NCI-H526 (cell line): ENCODE measurements at regions not wholly inside any gene's neighbourhood (a gene's known extent, or its start where the extent isn't known, plus 50 kb on each side); places are given as distances from the start of the nearest gene placed in this dataset.
A peak's percentile ranks its signal among the peaks of the same experiment; 100 is the strongest.

Experiments used
- DNase-seq, 2 experiments: peaks; one replicate each; lab custom pipeline; 2025; lab: John Stamatoyannopoulos, UW

- DNase-seq: no peak
These were observed 383.4 kb downstream of the MLLT3 start for GRCh38 chr9:20238921-20239320.

DNA sequence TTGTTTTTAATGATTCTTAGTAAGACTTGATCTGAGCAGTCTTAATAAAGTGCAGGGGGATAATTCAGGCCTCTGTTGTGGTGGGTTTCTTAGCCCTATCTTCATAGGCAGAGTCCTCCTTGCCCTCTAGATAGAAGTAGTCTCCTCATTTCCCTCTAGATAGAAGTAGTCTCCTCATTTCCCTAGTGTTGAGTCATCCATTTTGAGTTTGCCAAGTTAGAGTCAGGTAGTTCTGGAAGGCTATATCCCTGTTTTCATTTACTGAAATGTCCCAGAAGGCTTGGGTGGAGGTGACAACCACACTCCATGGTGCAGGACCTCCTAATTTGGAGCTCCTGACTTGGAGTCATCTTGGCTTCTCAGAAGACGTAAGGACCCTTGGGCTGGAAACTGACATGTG is 384.6 kb downstream of the MLLT3 start:
- DNase-seq: no peak

- no peak for DNase-seq
These were observed 385.6 kb downstream of the MLLT3 start for GRCh38 chr9:20236676-20237075.

DNA sequence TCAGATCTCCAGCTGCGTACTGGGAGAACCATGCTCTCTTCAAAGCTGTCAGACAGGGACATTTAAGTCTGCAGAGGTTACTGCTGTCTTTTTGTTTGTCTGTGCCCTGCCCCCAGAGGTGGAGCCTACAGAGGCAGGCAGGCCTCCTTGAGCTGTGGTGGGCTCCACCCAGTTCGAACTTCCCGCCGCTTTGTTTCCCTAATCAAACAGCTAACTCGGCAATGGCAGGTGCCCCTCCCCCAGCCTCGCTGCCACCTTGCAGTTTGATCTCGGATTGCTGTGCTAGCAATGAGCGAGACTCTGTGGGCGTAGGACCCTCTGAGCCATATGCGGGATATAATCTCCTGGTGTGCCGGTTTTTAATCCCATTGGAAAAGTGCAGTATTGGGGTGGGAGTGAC is 387.1 kb downstream of the MLLT3 start:
- DNase-seq: peak in 1 of 2 experiments; percentile 11

- DNase-seq: no peak
These were observed 394.2 kb downstream of the MLLT3 start for GRCh38 chr9:20228096-20228495.

DNA sequence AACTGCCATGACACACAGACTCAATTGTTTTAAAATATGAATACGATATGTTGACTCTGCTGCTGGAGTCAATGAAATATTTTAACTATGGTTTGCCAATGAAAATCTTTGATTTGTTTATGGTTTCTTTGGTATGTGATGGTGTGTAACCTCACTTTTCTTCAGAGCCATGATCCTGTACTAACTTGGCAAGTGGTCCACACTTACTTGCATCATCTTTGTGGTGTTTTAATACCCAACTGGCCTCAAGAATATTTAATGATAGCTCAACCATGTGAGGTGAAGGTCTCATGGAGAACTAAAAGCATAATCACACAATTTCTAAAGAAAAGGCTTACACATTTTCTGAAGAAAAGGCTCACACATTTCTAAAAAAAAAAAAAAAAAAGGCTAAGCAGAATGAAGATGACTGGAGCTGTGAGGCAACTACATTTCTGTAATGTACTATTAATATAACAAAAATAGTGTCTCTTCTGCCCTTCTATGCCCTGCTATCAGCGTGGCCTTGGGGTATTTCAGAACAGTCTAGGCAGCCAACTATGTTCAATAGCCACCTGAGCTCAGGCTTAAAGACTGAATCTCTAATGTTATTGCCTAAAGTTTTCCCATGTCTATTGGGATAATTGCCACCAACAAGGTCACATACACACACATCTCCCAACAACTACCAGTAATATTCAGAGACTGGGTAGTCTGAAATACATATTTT is 395.0 kb downstream of the MLLT3 start:
- DNase-seq: no peak

DNA sequence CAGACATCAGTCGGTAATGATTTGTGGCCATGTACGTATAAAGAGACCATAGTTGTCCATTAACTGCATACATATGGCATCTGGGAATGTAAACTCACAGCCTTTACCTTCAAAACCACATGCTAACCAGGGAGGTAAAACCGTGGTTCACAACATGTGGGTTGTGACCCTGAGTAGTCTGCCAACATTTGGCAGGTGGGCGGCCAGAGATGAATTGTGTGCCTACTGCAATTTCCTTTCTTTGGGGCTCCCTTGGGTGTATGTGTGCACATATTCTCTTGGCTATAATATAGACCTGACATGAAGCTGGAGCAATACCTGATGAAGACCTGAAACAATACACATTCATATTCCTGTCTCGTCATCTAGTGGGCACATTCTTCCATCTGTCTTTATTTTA is 396.0 kb downstream of the MLLT3 start:
- no peak for DNase-seq

- no peak for DNase-seq
These were observed 396.5 kb downstream of the MLLT3 start for GRCh38 chr9:20225826-20226225.

- no peak for DNase-seq
These were observed 397.5 kb downstream of the MLLT3 start for GRCh38 chr9:20224756-20225155.

DNA sequence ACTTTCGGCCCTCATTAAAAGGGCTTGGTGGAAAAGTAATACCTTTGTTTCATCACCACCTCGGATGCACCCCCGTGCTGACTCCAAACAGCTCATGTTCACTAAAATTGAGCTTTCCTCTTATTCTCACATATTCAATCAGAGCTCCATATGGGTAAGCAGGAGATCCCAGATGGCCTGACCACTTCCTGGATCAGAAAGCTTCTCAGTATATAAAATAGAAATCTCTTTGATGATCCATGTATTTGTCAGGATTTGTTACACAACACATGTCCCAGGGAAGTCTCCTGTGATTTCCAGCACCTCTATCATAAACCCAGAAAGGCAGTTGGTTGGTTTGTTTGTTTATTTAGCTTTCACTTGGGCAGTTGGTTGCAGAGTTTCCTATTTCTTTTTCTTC is 402.0 kb downstream of the MLLT3 start:
- no peak for DNase-seq

DNA sequence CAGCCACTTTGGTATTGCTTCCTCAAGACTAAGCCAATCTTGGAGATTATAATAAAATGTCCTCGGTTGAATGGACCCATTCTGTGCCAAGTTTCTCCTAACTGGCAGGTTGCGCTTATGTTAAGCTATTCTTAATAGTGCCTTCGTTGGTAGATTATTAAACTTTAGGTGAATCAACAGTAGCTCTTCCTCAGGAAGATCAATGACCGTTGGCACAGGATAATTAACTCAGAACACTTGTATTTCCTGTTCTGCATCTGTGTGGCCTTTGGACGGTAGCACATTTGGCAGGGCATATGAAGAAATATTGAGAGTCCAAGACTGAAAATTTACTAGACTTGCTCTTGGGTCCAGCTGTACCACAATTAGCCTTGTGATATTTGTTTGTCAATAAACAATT is 402.9 kb downstream of the MLLT3 start:
- DNase-seq: no peak

GRCh38 chr9:20217596-20217995 is 404.7 kb downstream of the MLLT3 start:
- DNase-seq: no peak

DNA sequence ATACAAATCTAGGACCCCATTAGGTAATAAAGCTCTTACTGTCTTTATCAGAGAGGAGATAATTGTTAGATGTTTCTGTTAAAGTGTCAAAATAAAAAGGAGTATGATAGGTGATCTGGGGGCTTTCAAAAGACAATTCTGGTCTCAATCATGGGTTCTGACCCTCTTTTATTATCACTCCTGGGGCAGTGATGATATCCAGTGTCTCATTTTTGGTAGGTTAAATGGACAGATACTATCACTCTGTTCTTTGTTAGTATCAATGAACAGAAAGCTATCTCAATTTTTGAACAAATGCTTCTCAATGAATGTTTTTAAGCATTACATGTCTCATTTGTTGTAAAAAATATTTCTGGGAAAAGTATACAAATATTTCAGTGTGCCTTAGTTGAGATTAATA is 405.9 kb downstream of the MLLT3 start:
- DNase-seq: no peak

DNA sequence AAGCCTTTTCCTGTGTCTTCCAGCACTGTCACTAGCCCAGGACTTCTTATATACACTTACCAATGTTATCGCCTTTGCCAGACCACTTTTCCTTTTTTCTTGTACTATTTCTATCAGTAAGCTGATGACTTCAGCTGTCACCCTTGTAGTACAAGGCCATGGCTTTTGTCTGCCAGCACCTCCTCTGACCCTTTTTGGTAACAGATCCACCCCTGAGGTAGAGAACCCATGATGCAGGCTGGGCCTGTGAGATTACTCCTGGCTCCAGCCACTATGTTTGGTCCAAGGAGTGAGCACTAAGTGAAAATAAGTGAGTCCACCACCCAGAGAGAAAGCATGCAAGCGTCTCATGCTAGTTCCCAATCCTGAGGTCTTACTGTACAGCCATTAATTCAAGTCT is 406.7 kb downstream of the MLLT3 start:
- no peak for DNase-seq

DNA sequence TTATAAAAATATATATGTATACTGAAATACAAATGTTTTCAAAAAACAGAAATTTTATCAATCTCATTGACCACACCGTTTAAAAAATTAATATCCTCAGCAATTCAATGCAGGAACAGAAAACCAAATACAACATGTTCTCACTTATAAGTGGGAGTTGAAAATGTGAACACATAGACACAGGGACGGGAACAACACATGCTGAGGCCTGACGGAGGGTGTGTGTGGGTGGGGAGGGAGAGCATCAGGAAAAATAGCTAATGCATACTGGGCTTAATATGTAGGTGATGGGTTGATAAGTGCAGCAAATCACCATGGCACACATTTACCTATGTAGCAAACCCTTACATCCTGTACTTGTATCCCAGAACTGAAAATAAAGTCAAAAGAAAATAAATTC is 409.5 kb downstream of the MLLT3 start:
- DNase-seq: no peak

GRCh38 chr9:20209391-20210340 is 412.6 kb downstream of the MLLT3 start:
- no peak for DNase-seq

GRCh38 chr9:20208961-20209371 is 413.3 kb downstream of the MLLT3 start:
- DNase-seq: no peak

DNA sequence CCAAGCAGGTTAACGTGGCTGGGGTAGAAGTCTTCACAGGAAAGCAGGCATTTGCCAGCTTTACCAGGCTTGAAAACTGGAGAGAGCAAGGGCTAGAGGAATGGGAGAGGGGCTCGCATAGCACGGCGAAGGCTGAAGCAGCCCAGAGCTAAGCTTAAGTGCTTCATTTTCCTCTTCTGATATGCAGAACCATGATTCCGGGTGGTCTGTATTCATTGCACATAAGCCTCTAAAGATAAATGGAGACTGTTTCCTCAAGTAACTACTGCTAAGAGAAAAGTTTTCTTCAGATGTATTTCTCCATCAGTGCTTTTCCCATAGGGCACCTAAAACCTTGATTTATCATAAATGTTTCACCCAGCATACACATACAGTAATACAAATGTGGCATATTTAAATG is 414.1 kb downstream of the MLLT3 start:
- DNase-seq: no peak

DNA sequence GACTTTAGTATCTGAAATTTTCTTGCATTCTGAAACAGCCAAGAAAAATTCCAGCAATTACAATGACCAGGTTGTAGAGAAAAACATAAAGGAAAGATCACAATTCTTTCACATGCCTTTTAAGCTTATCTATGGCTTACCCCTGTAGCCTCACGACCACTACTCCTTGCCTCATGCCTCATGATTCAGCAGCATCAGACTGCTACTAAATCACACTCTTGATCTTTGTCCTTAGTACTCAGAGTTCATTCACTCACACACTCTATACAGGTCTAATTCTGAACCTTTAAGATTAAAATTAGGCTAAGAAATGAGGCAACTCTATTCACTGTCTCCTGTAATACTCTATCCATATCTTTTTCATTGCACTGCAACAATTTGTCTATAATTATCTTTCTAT is 415.1 kb downstream of the MLLT3 start:
- DNase-seq: no peak

DNA sequence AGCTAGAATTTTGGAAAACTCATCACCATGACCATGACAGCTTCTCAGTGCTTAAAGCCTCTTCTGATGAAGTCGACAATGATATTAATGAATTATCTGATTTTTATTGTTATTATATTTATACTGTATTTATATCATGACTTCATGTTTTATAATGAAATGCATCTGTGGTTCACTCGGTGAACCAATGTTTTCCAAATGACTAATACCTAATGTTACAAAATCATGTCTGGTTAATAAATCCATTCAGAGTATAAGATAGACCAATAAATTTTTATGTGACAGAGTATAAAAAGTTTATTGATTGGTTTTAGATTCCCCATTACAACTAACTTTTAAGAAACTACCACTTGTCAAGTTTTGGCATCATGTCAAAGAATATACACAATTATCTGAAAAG is 416.5 kb downstream of the MLLT3 start:
- no peak for DNase-seq

- no peak for DNase-seq
These were observed 412.2 kb upstream of the SLC24A2 start for GRCh38 chr9:20200991-20201431.

DNA sequence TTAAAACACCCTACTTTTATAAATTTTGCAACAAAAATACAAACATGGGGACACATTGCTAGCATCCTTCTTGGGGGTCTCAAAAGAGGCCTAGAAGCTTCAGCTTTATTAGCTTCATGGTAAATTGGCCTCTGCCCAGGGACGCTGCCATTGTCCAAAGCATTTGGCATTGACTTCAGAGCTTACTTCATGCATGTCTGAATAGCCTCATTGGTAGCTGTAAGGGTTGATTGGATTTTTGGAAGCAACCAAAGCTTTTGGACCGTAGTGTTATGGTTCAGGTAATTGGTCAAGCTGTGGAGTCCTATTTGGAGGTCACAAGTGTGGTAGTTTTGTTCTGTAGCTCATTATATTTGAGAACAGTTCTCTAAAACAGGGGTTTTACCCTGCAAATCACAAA is 411.7 kb upstream of the SLC24A2 start:
- DNase-seq: no peak

- DNase-seq: no peak
These were observed 410.3 kb upstream of the SLC24A2 start for GRCh38 chr9:20199111-20199510.
